Peyer's patch (tissue), 4 donors: ENCODE measurements at regions not wholly inside any gene's neighbourhood (a gene's known extent, or its start where the extent isn't known, plus 50 kb on each side); places are given as distances from the start of the nearest gene placed in this dataset.

Experiments used
- DNase-seq, 3 donors: peaks; one replicate each; pipeline ENCODE4 v3.0.0-alpha.2; 2017 to 2019
- H3K27ac ChIP-seq, 4 donors: fragments of 200-600 bp; sonication (generic); one replicate each; pipeline ENCODE4 v1.5.1; 2016 to 2019
- H3K27me3 ChIP-seq, 2 donors: fragments of 200-600 bp; sonication (generic); one replicate each; pipeline ENCODE4 v1.5.1; 2019
- H3K36me3 ChIP-seq, 3 donors: fragments of 200-600 bp; sonication (generic); one replicate each; pipeline ENCODE4 v1.5.1; 2016 to 2019
- H3K4me1 ChIP-seq, 4 donors: fragments of 200-600 bp; sonication (generic); one replicate each; pipeline ENCODE4 v1.5.1; 2016 to 2019
- H3K4me3 ChIP-seq, 4 donors: fragments of 200-600 bp; sonication (generic); 1 replicate in 3 of 4; 2 replicates in 1 of 4; pipeline ENCODE4 v1.5.1; 2016 to 2019; ENCODE audit warnings: mild to moderate bottlenecking in 1 of 4
- H3K9me3 ChIP-seq, 4 donors: fragments of 200-600 bp; sonication (generic); one replicate each; pipeline ENCODE4 v1.5.1; 2016 to 2019; ENCODE audit warnings: mild to moderate bottlenecking in 1 of 4
- CTCF ChIP-seq, 6 experiments: fragments of 450-650 bp in 4 of 6; fragments of 200-600 bp in 2 of 6; sonication (generic) in 1 of 6; IDR thresholded peaks; one replicate each; pipeline ENCODE4 v1.5.1; 2017 to 2019; ENCODE audit warnings: antibody characterized with exemption in 6 of 6, mild to moderate bottlenecking in 3 of 6, moderate library complexity in 1 of 6
- POLR2A ChIP-seq, 2 donors: fragments of 450-650 bp; IDR thresholded peaks; one replicate each; pipeline ENCODE4 v1.5.1; 2017; ENCODE audit warnings: antibody characterized with exemption in 2 of 2, mild to moderate bottlenecking in 2 of 2, moderate library complexity in 2 of 2

GRCh38 chr2:19473350-19473749 is 114.9 kb upstream of the OSR1 start:
- H3K36me3 ChIP-seq: no peaks in the 10 kb centered on the region
- H3K4me1 ChIP-seq: no peaks in the 10 kb centered on the region
- H3K4me3 ChIP-seq: no peak overlapping the region
- no peak for DNase-seq
- TF ChIP-seq POLR2A (IDR thresholded peaks at IDR 0.05) (no peak), CTCF (IDR thresholded peaks at IDR 0.05) (no peak)
- H3K27ac ChIP-seq: no peak overlapping the region
- no peaks in the 10 kb centered on the region for H3K9me3 ChIP-seq
- no peaks in the 10 kb centered on the region for H3K27me3 ChIP-seq

- TF ChIP-seq POLR2A (IDR thresholded peaks at IDR 0.05) (no peak), CTCF (IDR thresholded peaks at IDR 0.05) (no peak)
- Histone ChIP-seq H3K9me3 (no peaks in the 10 kb centered on the region), H3K4me3 (no peak overlapping the region), H3K4me1 (no peaks in the 10 kb centered on the region), H3K27me3 (no peaks in the 10 kb centered on the region), H3K36me3 (no peaks in the 10 kb centered on the region), H3K27ac (no peak overlapping the region)
- no peak for DNase-seq
These were observed 114.1 kb upstream of the OSR1 start for GRCh38 chr2:19472391-19472978.

- Histone ChIP-seq H3K27me3 (no peaks in the 10 kb centered on the region), H3K4me1 (no peaks in the 10 kb centered on the region), H3K27ac (no peak overlapping the region), H3K36me3 (no peaks in the 10 kb centered on the region), H3K4me3 (no peak overlapping the region), H3K9me3 (no peaks in the 10 kb centered on the region)
- DNase-seq: no peak
- TF ChIP-seq POLR2A (IDR thresholded peaks at IDR 0.05) (no peak), CTCF (IDR thresholded peaks at IDR 0.05) (no peak)
These were observed 113.1 kb upstream of the OSR1 start for GRCh38 chr2:19471491-19471890.

GRCh38 chr2:19465978-19466377 is 107.6 kb upstream of the OSR1 start:
- TF ChIP-seq CTCF (IDR thresholded peaks at IDR 0.05): no peak
- TF ChIP-seq POLR2A (IDR thresholded peaks at IDR 0.05): no peak
- no peaks in the 10 kb centered on the region for H3K9me3 ChIP-seq
- H3K36me3 ChIP-seq: no peaks in the 10 kb centered on the region
- no peaks in the 10 kb centered on the region for H3K27me3 ChIP-seq
- H3K27ac ChIP-seq: no peak overlapping the region
- H3K4me3 ChIP-seq: no peak overlapping the region
- no peaks in the 10 kb centered on the region for H3K4me1 ChIP-seq
- DNase-seq: no peak

GRCh38 chr2:19462256-19462645 is 103.8 kb upstream of the OSR1 start:
- Histone ChIP-seq H3K9me3 (no peaks in the 10 kb centered on the region), H3K27ac (no peak overlapping the region), H3K27me3 (no peaks in the 10 kb centered on the region), H3K4me1 (no peaks in the 10 kb centered on the region), H3K36me3 (no peaks in the 10 kb centered on the region), H3K4me3 (no peak overlapping the region)
- no peak for DNase-seq
- no peak for TF ChIP-seq CTCF (IDR thresholded peaks at IDR 0.05)
- TF ChIP-seq POLR2A (IDR thresholded peaks at IDR 0.05): no peak
